HEK293T (cell line): ENCODE measurements at regions not wholly inside any gene's neighbourhood (a gene's known extent, or its start where the extent isn't known, plus 50 kb on each side); places are given as distances from the start of the nearest gene placed in this dataset.

ENCODE experiments used
- ARNT ChIP-seq: fragments of 450-650 bp; IDR thresholded peaks from 2 replicates; pipeline ENCODE4 v1.6.1; 2017; ENCODE audit warnings: mild to moderate bottlenecking
- BHLHE40 ChIP-seq: fragments of 450-650 bp; IDR thresholded peaks from 2 replicates; pipeline ENCODE4 v1.6.1; 2016; ENCODE audit warnings: mild to moderate bottlenecking, moderate library complexity, borderline replicate concordance
- ELF4 ChIP-seq: fragments of 450-650 bp; IDR thresholded peaks from 2 replicates; pipeline ENCODE4 v1.6.1; 2017; ENCODE audit warnings: antibody characterized with exemption
- FOXA1 ChIP-seq: fragments of 450-650 bp; IDR thresholded peaks from 2 replicates; pipeline ENCODE4 v1.6.1; 2016; ENCODE audit warnings: mild to moderate bottlenecking
- FOXK2 ChIP-seq: fragments of 450-650 bp; IDR thresholded peaks from 2 replicates; pipeline ENCODE4 v1.6.1; 2016; ENCODE audit warnings: mild to moderate bottlenecking
- FOXM1 ChIP-seq: fragments of 450-650 bp; IDR thresholded peaks from 2 replicates; pipeline ENCODE4 v1.6.1; 2017; ENCODE audit warnings: mild to moderate bottlenecking, borderline replicate concordance
- HDGF ChIP-seq: fragments of 450-650 bp; IDR thresholded peaks from 2 replicates; pipeline ENCODE4 v1.6.1; 2017; ENCODE audit warnings: antibody characterized with exemption, borderline replicate concordance
- LEF1 ChIP-seq: fragments of 450-650 bp; IDR thresholded peaks from 2 replicates; pipeline ENCODE4 v1.6.1; 2017; ENCODE audit warnings: mild to moderate bottlenecking, borderline replicate concordance
- SP1 ChIP-seq: fragments of 450-650 bp; IDR thresholded peaks from 2 replicates; pipeline ENCODE4 v1.6.1; 2017
- SUZ12 ChIP-seq: fragments of 450-650 bp; IDR thresholded peaks from 2 replicates; pipeline ENCODE4 v1.6.1; 2016; ENCODE audit warnings: mild to moderate bottlenecking
- TARDBP ChIP-seq: fragments of 450-650 bp; IDR thresholded peaks from 2 replicates; pipeline ENCODE4 v1.6.1; 2016
- ZNF384 ChIP-seq: fragments of 450-650 bp; IDR thresholded peaks from 2 replicates; pipeline ENCODE4 v1.6.1; 2016

DNA sequence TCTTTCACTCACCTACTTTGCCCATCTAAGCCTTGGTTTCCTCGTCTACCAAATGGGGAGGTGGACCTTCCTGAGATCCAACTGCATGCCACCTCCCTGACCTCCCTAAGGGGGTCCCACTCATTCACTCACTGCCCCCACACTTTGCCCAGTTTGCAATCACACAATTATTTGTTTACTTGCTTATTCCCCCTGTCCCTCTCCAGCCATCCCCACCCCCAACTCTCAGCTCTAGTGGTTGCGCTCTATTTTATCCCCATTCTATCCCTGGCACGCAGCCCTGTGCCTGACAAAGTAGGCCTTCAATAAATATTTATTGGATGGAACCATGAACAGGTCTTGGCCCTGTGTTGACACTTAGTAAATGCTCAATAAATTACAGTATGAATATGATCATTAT, 130.8 kb upstream of the LARP1 start:
- TF ChIP-seq LEF1 = no peak
- no peak for TF ChIP-seq FOXM1
- TF ChIP-seq SP1 = no peak
- no peak for TF ChIP-seq BHLHE40
- no peak for TF ChIP-seq FOXA1
- no peak for TF ChIP-seq ELF4
- TF ChIP-seq ARNT = no peak
- TF ChIP-seq TARDBP = no peak
- TF ChIP-seq SUZ12 = no peak
- TF ChIP-seq FOXK2 = no peak
- TF ChIP-seq HDGF = no peak
- TF ChIP-seq ZNF384 = no peak
